GM06990 (cell line): ENCODE measurements at regions not wholly inside any gene's neighbourhood (a gene's known extent, or its start where the extent isn't known, plus 50 kb on each side); places are given as distances from the start of the nearest gene placed in this dataset.
"Not testable (repeated sequence)": the region's sequence is repeated elsewhere in the genome, so short reads cannot be mapped to it uniquely, and the experiment has no call there.

Experiments used
- DNase-seq: peaks from one replicate; pipeline ENCODE4 v3.0.0-alpha.2; 2011; ENCODE audit not compliant: insufficient read length; ENCODE audit errors: extremely low read depth
- H3K27me3 ChIP-seq: replicated peaks from 2 replicates; pipeline ENCODE4 v1.6.0; 2011; ENCODE audit warnings: low read length; ENCODE audit not compliant: control insufficient read depth, insufficient read depth
- H3K36me3 ChIP-seq: 2 replicates; pipeline ENCODE4 v1.5.1; 2011; ENCODE audit warnings: low read length; ENCODE audit not compliant: control insufficient read depth, insufficient read depth
- H3K4me3 ChIP-seq: replicated peaks from 2 replicates; pipeline ENCODE4 v1.5.1; 2011; ENCODE audit warnings: low read depth, mild to moderate bottlenecking, control low read depth, low read length
- TF ChIP-seq, protein P1 (sequence below): IDR thresholded peaks from 2 replicates; pipeline ENCODE4 v1.5.1; 2011; ENCODE audit warnings: low read length, control low read depth, mild to moderate bottlenecking, inconsistent platforms; ENCODE audit not compliant: insufficient read depth, poor library complexity, severe bottlenecking

DNA sequence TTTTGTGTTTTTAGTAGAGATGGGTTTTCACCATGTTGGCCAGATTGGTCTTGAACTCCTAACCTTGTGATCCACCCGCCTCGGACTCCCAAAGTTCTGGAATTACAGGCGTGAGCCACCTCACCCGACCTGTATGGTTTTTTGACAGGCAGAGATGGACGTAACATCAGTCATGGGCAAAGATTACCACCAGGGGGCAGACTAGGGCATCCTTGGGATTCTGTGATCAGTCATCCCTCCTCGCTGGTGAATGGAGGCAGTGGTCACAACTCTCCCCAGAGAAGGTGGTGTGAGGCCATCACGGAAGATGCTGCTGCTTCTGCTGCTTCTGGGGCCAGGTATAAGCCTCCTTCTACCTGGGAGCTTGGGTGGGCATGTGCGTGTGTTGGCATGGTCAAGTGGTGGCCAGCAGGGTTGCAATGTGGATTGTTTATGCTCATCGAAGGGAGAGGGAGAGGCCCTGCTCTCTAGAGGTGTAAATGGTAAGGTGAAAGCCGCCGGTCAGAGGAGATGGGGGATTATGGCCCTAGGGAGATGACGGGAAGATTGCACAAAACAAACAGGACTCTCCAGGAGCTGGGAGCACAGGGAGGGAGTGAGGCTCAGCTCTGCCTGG, 122.7 kb upstream of the PRSS1 start:
- TF ChIP-seq, protein P1, sequence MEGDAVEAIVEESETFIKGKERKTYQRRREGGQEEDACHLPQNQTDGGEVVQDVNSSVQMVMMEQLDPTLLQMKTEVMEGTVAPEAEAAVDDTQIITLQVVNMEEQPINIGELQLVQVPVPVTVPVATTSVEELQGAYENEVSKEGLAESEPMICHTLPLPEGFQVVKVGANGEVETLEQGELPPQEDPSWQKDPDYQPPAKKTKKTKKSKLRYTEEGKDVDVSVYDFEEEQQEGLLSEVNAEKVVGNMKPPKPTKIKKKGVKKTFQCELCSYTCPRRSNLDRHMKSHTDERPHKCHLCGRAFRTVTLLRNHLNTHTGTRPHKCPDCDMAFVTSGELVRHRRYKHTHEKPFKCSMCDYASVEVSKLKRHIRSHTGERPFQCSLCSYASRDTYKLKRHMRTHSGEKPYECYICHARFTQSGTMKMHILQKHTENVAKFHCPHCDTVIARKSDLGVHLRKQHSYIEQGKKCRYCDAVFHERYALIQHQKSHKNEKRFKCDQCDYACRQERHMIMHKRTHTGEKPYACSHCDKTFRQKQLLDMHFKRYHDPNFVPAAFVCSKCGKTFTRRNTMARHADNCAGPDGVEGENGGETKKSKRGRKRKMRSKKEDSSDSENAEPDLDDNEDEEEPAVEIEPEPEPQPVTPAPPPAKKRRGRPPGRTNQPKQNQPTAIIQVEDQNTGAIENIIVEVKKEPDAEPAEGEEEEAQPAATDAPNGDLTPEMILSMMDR = peak; percentile 73
- no peaks in the 10 kb centered on the region for H3K36me3 ChIP-seq
- H3K4me3 ChIP-seq = no peak overlapping the region
- H3K27me3 ChIP-seq = no peaks in the 10 kb centered on the region; the same call in 1 of the 2 replicates
- DNase-seq = peak; percentile 9

DNA sequence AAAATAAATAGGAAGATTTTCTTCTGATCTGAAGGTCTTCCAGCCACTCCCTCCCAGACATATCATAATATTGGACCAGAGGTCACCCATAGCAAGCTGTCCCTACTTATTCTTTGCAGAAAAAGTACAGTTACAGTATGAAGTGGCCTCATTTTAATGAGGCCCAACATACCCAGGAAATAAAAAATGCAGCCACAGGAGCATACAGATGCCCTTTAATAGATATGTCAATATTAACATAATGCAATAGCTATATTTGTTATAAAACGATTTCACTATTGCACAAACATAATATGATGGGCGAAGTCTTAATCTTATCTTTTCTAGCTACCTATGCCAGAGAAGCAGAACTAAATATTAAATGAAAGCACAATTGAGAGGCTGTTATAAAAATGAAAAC, 124.1 kb upstream of the PRSS1 start:
- not testable (repeated sequence) for DNase-seq, H3K36me3 ChIP-seq, H3K4me3 ChIP-seq, H3K27me3 ChIP-seq

DNA sequence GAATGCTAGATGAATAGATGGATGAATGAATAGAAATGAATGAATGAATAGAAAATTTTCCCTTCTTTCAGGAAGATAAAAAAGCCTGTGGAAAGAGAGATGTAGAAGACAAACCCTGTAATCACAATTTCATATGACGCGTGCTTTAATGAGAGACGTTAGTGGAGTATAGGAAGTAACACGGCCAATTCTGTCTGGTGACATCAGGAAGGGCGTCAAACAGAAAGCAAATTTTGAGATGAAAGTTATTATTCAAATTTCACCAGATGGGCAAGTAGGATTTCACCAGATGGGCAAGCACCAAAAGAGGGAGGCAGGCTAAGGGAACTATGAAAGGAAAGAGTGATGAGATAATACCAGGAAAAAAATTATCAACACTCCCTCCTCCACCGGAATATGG, 128.9 kb upstream of the PRSS1 start:
- Histone ChIP-seq H3K36me3 (no peaks in the 10 kb centered on the region), H3K27me3 (no peaks in the 10 kb centered on the region; the same call in 1 of the 2 replicates), H3K4me3 (no peak overlapping the region)
- TF ChIP-seq, protein P1 = no peak
- no peak for DNase-seq

DNA sequence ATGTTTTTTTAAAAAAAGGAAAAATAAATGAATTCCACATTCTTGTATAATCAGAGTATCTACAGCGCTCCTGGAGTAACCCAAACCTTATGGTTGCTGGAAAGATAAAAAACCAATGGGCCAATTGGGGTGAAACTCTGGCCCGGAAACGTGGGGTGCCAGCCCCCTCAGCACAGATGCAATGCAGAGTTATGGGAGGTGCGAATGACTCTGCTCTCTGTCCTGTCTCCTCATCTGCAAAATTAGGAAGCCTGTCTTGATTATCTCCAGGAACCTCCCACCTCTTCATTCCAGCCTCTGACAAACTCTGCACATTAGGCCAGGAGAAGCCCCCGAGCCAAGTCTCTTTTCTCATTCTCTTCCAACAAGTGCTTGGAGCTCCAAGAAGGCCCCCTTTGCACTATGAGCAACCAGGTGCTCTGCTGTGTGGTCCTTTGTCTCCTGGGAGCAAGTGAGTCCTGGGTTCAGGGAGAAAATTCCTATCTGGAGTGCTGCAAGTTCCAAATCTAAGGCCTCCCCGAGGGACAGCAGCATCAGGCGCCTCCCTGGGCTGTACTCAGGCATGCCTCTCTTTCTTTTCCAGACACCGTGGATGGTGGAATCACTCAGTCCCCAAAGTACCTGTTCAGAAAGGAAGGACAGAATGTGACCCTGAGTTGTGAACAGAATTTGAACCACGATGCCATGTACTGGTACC, 130.5 kb upstream of the PRSS1 start:
- no peak for DNase-seq
- TF ChIP-seq, protein P1 = no peak

DNA sequence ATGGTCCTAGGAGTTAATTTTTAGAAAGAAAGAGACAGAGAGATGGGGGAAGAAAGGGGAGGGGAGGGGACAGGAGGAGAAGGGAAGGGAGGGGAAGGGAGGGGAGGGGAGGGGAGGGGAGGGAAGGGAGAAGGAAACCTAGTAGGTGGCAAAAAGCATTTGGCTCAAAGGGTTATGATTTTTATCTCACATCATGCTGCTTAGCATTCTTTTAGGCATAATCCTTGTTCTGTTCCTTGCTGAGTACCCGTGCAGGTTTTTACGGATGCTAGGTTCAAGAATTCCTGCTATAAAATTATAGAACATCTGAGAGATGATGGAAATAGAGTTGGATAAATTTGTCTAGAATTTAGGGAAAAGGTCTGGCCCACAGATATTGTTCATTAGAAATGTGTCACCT, 132.4 kb upstream of the PRSS1 start:
- H3K4me3 ChIP-seq = no peak overlapping the region
- TF ChIP-seq, protein P1 = no peak
- no peaks in the 10 kb centered on the region for H3K36me3 ChIP-seq
- DNase-seq = no peak
- no peaks in the 10 kb centered on the region; the same call in 1 of the 2 replicates for H3K27me3 ChIP-seq

More for the DNA sequence above, 130.5 kb upstream of the PRSS1 start:
- H3K36me3 ChIP-seq = no peaks in the 10 kb centered on the region
- H3K4me3 ChIP-seq = no peak overlapping the region
- H3K27me3 ChIP-seq = no peaks in the 10 kb centered on the region; the same call in 1 of the 2 replicates

DNA sequence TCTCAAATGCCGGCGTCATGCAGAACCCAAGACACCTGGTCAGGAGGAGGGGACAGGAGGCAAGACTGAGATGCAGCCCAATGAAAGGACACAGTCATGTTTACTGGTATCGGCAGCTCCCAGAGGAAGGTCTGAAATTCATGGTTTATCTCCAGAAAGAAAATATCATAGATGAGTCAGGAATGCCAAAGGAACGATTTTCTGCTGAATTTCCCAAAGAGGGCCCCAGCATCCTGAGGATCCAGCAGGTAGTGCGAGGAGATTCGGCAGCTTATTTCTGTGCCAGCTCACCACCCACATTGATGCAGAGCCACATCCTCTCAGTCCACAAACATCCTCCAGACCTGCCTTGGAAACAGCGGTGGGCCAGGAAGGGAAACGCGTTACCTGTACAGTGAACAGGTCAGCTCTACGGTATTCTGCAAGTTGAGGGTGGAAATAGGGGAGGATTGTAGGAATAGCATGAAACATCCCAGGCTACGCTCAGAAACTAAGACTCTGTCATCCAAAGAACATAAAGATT, 133.1 kb upstream of the PRSS1 start:
- TF ChIP-seq, protein P1 = no peak
- no peaks in the 10 kb centered on the region for H3K36me3 ChIP-seq
- no peaks in the 10 kb centered on the region; the same call in 1 of the 2 replicates for H3K27me3 ChIP-seq
- H3K4me3 ChIP-seq = no peak overlapping the region
- no peak for DNase-seq
